Esophagus squamous epithelium (tissue), 5 donors: ENCODE measurements at regions not wholly inside any gene's neighbourhood (a gene's known extent, or its start where the extent isn't known, plus 50 kb on each side); places are given as distances from the start of the nearest gene placed in this dataset.

Experiments used
- DNase-seq: peaks from one replicate; lab custom pipeline; 2025; lab: John Stamatoyannopoulos, UW
- H3K27ac ChIP-seq, 4 donors: fragments of 200-600 bp; sonication (generic); one replicate each; pipeline ENCODE4 v1.5.1; 2016 to 2019; ENCODE audit warnings: mild to moderate bottlenecking in 1 of 4
- H3K27me3 ChIP-seq, 4 donors: fragments of 200-600 bp; sonication (generic); 1 replicate in 3 of 4; 2 replicates in 1 of 4; pipeline versions ENCODE4 v1.5.1 to v1.6.0; 2017 to 2021; ENCODE audit warnings: antibody characterized with exemption in 1 of 4
- H3K36me3 ChIP-seq, 3 donors: fragments of 200-600 bp; sonication (generic); one replicate each; pipeline ENCODE4 v1.5.1; 2016 to 2019
- H3K4me1 ChIP-seq, 3 donors: fragments of 200-600 bp; sonication (generic); one replicate each; pipeline ENCODE4 v1.5.1; 2017 to 2019
- H3K4me3 ChIP-seq, 4 donors: fragments of 200-600 bp; sonication (generic); 1 replicate in 3 of 4; 2 replicates in 1 of 4; pipeline ENCODE4 v1.5.1; 2016 to 2019; ENCODE audit warnings: mild to moderate bottlenecking in 2 of 4, moderate library complexity in 1 of 4
- H3K9me3 ChIP-seq, 3 donors: fragments of 200-600 bp; sonication (generic); one replicate each; pipeline ENCODE4 v1.5.1; 2016 to 2019
- CTCF ChIP-seq, 6 experiments: fragments of 450-650 bp in 4 of 6; fragments of 200-600 bp in 2 of 6; sonication (generic) in 2 of 6; IDR thresholded peaks; one replicate each; pipeline ENCODE4 v1.5.1; 2016 to 2019; ENCODE audit warnings: antibody characterized with exemption in 6 of 6, mild to moderate bottlenecking in 4 of 6, moderate library complexity in 4 of 6
- POLR2A ChIP-seq, 4 donors: fragments of 450-650 bp; IDR thresholded peaks; one replicate each; pipeline ENCODE4 v1.6.1; 2017; ENCODE audit warnings: antibody characterized with exemption in 4 of 4, mild to moderate bottlenecking in 4 of 4, moderate library complexity in 3 of 4
- WGBS, 2 donors: methylation state at CpG; one replicate each; pipeline ENCODE4 v1.1.5; 2018; 5-methylcytosine and 5-hydroxymethylcytosine counted together
- intact Hi-C: fragments of 100-400 bp; cut with DNase I; formaldehyde crosslinking; loops from one replicate; pipeline ENCODE4 v1.15.0; 2022
- donor health status: DM: yes; HTN: yes; CAD: no.

- Histone ChIP-seq H3K9me3 (no peaks in the 10 kb centered on the region), H3K4me3 (no peak overlapping the region), H3K27ac (no peak overlapping the region), H3K27me3 (no peaks in the 10 kb centered on the region), H3K36me3 (no peaks in the 10 kb centered on the region), H3K4me1 (no peaks in the 10 kb centered on the region)
- no peak for TF ChIP-seq POLR2A (IDR thresholded peaks at IDR 0.05)
- TF ChIP-seq CTCF (IDR thresholded peaks at IDR 0.05) = no peak
- DNase-seq = no peak
- 54 to 70% methylated on average over 2 of the region's 2 CpGs for WGBS, 2 donors
- intact Hi-C loops = no loop called here
Measured at GRCh38 chr14:42654707-42655106, 1048.0 kb downstream of the LRFN5 start.

- H3K4me3 ChIP-seq = no peak overlapping the region
- intact Hi-C loops = no loop called here
- WGBS, 2 donors = 77 to 89% methylated on average over 3 of the region's 3 CpGs
- no peaks in the 10 kb centered on the region for H3K36me3 ChIP-seq
- no peak overlapping the region for H3K27ac ChIP-seq
- no peaks in the 10 kb centered on the region for H3K4me1 ChIP-seq
- DNase-seq = no peak
- H3K27me3 ChIP-seq = no peaks in the 10 kb centered on the region
- H3K9me3 ChIP-seq = no peaks in the 10 kb centered on the region
- TF ChIP-seq CTCF (IDR thresholded peaks at IDR 0.05) = no peak
- no peak for TF ChIP-seq POLR2A (IDR thresholded peaks at IDR 0.05)
Measured at GRCh38 chr14:42642787-42643186, 1036.1 kb downstream of the LRFN5 start.

- TF ChIP-seq POLR2A (IDR thresholded peaks at IDR 0.05) (no peak), CTCF (IDR thresholded peaks at IDR 0.05) (no peak)
- Histone ChIP-seq H3K9me3 (no peaks in the 10 kb centered on the region), H3K4me3 (no peak overlapping the region), H3K4me1 (no peaks in the 10 kb centered on the region), H3K27ac (no peak overlapping the region), H3K27me3 (no peaks in the 10 kb centered on the region), H3K36me3 (no peaks in the 10 kb centered on the region)
- WGBS, 2 donors = 76% methylated on average over 6 of the region's 6 CpGs
- DNase-seq = no peak
- intact Hi-C loops = no loop called here
Measured at GRCh38 chr14:42633504-42634095, 1026.9 kb downstream of the LRFN5 start.

DNA sequence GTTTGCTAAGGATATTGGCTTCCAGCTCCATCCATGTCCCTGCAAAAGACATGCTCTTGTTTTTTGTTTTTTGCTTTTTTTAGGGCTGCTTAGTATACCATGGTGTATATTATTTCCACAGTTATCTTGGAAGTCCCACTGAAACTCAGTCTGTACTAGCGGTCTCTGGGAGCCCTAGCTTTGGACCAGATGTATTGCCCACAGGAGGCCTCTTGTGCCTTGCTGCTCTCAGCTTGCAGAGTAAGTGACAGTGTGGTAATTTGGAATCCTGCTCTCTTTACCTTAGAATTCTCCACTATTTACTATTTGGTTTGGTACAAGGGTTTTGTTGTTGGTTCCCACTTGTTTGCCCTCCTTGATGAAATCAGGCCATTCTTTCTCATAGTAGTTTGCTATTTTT lies 1022.9 kb downstream of the LRFN5 start:
- Histone ChIP-seq H3K36me3 (no peaks in the 10 kb centered on the region), H3K4me1 (no peaks in the 10 kb centered on the region), H3K9me3 (no peaks in the 10 kb centered on the region), H3K27ac (no peak overlapping the region), H3K27me3 (no peaks in the 10 kb centered on the region), H3K4me3 (no peak overlapping the region)
- intact Hi-C loops = no loop called here
- TF ChIP-seq POLR2A (IDR thresholded peaks at IDR 0.05) = no peak
- TF ChIP-seq CTCF (IDR thresholded peaks at IDR 0.05) = no peak
- WGBS, 2 donors = 60 to 100% methylated on average over 1 of the region's 1 CpG
- DNase-seq = no peak

DNA sequence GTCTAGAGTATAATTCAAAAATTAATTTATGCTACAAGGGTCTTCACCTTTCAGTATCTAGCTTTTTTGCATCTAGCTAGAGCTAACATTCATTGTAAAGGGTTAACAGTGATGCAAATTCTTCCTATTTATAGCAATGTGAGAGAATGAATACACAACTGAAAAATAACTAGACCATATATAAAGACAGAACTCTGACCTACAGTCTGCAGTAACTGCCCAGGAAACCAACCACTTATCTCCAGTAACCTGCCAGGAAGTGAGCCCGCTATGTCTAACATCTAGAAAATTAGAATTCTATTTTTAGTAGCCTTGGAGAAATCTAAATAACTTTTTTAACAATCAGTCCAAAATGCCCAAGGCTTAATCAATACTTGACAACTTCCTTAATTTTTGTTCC lies 1021.9 kb downstream of the LRFN5 start:
- WGBS, 2 donors = 56 to 67% methylated on average over 1 of the region's 1 CpG

More for the DNA sequence above, 1021.9 kb downstream of the LRFN5 start:
- no peaks in the 10 kb centered on the region for H3K4me1 ChIP-seq
- H3K27me3 ChIP-seq = no peaks in the 10 kb centered on the region
- H3K36me3 ChIP-seq = no peaks in the 10 kb centered on the region
- H3K27ac ChIP-seq = no peak overlapping the region
- intact Hi-C loops = no loop called here
- H3K9me3 ChIP-seq = no peaks in the 10 kb centered on the region
- TF ChIP-seq CTCF (IDR thresholded peaks at IDR 0.05) (no peak), POLR2A (IDR thresholded peaks at IDR 0.05) (no peak)
- no peak overlapping the region for H3K4me3 ChIP-seq
- DNase-seq = no peak
